Endothelial cell of hepatic sinusoid (primary cell): ENCODE measurements at regions not wholly inside any gene's neighbourhood (a gene's known extent, or its start where the extent isn't known, plus 50 kb on each side); places are given as distances from the start of the nearest gene placed in this dataset.

Experiments
- in situ Hi-C: cut with HindIII; loops from 2 replicates; pipeline ENCODE4 v1.10.0; 2017; ENCODE audit warnings: low sequenced_read_pairs

DNA sequence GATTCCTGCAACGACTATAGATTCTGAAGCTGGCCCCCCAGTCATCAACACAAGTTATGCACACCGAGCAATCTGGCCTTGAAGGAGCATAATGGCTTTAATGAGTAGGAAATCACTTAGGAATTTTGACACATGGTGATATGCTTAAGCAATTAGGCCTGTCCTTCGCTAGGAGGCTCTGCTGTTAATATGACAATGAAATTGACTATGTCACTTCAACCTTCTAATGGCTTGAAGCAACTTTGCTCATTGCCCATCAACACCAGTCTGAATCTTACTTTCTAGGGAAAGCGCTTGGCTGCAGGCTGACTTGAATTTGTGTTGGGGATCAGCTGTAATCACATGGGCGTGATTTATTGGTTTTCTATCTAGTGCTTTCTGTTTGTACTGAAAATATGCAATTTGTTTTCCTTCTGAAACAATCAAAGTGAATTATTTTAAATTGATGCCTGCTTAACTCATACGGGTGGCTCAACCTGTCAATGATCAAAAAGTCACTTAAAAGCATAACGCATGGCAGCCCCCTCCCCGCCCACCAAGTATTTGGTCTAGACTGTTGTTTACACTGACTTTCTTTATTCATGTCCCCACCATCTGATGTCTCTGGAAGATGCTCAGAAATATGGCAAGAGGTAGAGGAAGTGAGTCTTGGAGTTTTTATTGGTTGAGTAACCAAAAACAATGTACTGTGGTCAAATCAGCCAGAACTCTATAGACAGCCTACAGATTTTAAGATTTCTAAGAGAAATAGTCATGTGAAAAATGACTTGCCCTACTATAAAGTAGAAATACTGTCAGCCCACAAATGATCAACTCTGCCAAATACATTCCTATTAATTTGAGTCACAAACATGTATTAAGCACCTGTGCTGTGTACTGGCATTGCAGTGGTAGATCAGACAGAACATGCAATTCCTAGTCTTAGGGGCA lies 344.9 kb downstream of the RBM43 start:
- in situ Hi-C loops = no loop called here

- in situ Hi-C loops = no loop called here
Measured at GRCh38 chr2:150911766-150912280, 349.8 kb downstream of the RBM43 start.

- in situ Hi-C loops = no loop called here
Measured at GRCh38 chr2:150909613-150910012, 352.1 kb downstream of the RBM43 start.

- in situ Hi-C loops = no loop called here
Measured at GRCh38 chr2:150909090-150909489, 352.6 kb downstream of the RBM43 start.

GRCh38 chr2:150907466-150907865 lies 354.2 kb downstream of the RBM43 start:
- in situ Hi-C loops = no loop called here

DNA sequence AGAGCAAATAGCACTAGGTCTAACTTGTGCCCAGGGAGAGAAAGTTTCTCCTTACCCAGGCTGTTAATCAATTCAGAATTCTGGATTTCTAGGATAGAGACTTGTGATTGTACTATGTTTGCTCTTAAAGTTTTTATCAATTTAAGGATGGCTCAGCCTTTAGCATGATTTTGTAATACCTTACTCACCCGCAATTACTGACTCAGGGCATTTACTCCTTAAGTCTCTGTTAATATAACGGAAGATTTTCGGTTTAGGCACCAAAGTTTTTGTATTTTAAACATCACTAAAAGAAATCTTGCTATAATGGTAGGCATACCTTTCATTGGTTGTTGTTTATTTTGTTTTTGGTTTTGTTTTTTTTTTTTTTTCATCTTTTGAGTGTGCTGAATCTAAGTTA lies 358.2 kb downstream of the RBM43 start:
- in situ Hi-C loops = no loop called here

DNA sequence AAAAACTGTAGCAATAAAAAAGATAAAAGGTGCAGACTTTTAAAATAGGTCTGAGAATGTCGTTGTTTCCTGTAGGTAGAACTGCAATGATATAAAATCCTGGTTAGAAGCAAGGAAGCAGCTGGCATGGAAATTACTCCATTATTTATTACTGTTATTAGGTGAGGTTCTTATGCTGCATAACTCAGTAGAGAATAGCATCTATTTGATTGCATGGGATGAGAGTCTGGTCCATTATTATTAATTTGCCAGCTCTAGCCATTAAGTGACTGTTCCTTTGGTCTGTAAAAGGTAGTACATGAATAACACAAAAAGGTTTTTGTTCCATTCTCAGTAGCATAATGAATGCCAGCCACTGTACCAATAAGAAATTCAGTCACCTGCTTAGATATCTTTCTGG lies 358.6 kb downstream of the RBM43 start:
- in situ Hi-C loops = no loop called here

DNA sequence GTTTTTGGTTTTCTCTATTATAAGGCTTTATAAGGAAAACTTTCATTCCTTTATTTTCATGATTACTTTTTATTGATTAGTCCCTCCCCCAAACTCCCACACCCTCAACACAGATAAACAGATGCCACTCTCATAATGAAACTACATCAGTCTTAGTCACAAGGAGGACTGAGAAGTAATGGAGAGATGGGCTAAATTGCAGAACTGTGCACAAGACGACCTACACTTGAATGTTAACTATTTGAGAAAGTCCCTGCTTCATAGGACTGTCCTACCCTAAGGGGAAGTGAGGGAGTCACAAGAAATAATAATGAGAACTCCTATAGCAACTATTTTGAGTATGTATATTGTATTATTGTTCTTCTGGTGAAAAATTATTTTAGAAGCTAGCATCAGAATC lies 360.8 kb downstream of the RBM43 start:
- in situ Hi-C loops = no loop called here

- in situ Hi-C loops = no loop called here
Measured at GRCh38 chr2:150895968-150896367, 365.7 kb downstream of the RBM43 start.

GRCh38 chr2:150889141-150889540 lies 372.5 kb downstream of the RBM43 start:
- in situ Hi-C loops = no loop called here

DNA sequence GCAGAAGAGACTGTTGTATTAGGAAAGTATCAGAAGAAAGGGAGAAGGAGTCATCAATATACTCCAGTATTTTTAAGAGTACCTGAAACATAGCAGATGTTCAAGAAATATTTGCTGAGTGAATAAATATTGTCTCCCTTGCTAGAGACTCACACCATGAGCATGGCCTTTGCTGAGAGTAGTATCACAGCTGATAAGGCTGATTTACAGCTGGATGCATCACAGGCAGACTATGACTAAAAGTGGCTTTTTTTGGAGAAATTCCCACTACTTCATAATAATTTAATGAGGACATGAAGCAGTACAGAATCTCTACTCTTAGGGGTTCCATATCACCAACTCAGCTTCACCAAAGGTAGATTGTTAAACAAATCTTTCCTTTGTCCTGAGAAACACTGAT lies 373.3 kb downstream of the RBM43 start:
- in situ Hi-C loops = no loop called here

DNA sequence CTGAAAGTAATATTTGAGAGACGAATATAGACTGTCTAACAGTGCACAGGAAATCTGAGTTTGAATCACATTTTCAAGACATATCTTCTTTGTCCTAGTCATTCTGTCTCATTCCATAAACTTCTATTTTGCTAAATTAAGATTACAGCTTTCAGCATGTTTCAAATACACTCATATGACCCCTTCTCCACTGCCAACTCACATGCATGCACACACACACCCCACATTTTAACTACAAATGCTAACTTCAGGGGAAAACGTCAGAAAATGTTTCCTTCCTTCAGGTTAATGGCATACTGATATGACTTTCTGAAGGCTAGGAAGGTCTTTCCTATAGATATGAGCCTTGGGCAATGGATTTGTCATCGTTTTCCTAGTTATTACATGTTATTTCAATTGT lies 373.7 kb downstream of the RBM43 start:
- in situ Hi-C loops = no loop called here

DNA sequence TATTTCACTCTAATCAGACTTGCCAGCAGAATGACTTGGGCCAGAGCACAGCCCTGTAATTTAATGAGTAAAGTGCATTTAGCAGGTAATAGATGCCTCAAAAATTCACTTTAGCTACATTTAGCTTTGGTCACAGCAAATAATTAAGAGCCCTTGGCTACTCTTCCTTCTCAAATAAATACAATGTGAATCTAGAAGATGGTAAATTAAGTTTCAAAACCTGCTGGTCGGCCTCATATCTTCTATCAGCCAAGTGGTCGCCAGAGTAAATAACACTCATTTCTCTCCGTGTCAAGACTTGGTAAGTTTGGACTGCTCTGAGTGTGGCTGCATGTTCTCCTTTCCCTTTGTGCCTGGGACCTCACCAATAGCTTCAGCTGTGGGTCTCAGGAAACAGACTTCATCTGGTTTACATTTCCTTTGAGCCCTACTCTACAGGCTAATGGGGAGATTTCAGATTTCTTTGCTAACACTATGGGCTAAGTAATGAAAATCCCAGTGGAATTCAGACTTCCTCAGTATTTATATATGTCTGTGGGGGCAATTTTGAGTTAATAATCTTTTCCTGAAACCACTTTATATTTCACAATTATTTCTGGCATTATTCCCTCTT lies 375.8 kb downstream of the RBM43 start:
- in situ Hi-C loops = no loop called here

DNA sequence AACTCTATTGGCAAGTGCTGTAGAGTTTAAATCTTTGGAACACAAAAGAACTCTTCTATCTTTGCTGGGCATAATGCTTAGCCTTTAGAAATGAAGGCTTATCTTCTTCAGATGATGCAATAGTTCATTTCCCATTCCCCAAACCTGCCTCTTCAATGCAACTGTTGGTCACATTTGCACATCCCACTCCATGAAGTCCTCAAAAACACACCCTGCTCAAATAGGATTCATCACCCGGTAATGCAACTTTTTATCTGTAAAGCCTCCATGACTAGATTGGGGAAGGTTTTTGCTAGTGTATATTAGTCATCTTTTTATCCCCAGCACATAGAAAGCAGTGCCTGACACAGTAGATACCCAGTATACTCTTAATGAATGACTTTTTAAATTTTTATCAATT lies 376.4 kb downstream of the RBM43 start:
- in situ Hi-C loops = no loop called here

DNA sequence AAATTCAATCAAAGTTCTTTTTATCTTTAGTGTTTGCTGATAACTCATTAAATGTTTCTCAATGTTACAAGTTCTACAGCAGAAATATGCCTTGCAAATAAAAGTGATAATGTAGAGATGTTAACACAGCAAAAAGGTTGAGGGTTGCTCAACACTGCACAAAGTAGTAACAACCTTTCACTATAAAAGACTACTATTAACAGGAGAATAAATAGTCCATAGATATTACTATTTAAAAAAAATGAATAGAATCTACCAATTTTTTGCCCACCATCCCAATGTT lies 378.1 kb downstream of the RBM43 start:
- in situ Hi-C loops = no loop called here

- in situ Hi-C loops = no loop called here
Measured at GRCh38 chr2:150882751-150883612, 378.7 kb downstream of the RBM43 start.

DNA sequence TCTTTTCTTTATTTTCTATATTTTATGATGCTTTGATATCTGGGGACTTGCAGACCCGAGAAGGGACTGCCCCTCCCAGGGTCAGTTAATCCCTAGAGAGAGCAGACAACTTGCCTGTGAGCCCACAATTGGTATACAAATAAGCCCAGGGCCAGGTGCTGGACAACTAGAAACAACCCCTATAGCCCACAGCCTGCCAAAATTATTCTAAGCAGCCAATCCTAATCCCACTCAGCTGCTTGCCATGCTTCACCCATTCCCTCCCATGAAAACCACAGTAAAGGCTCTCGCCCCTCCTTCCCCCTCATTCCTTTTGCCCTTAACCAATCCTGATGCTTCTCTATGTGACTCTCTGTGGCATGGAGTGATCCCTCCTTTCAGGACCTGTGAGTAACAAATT lies 380.7 kb downstream of the RBM43 start:
- in situ Hi-C loops = no loop called here

- in situ Hi-C loops = no loop called here
Measured at GRCh38 chr2:150878356-150878755, 383.3 kb downstream of the RBM43 start.

GRCh38 chr2:150876251-150876950 lies 385.3 kb downstream of the RBM43 start:
- in situ Hi-C loops = no loop called here

DNA sequence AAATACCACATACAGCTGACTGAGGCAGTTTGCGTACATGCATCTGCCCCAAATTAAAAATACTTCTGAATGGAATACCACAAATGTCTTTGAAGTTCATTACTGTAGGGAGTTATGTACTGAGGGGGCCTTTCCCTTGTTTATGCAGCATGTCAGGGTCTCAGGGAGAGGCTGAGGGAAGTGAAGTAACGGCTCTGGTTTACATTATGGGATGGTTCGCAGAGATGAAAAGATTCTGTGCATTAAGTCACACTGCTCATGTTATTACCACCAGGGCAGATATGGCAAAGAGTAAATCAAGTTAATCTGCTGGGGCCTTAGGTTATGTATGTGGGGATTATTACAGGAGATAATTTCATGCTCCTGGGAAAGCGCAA lies 385.9 kb upstream of the RND3 start:
- in situ Hi-C loops = no loop called here
